Cerebellar nuclear complex (tissue), 1 donor: ENCODE measurements at regions not wholly inside any gene's neighbourhood (a gene's known extent, or its start where the extent isn't known, plus 50 kb on each side); places are given as distances from the start of the nearest gene placed in this dataset.
"Not testable (repeated sequence)": the region's sequence is repeated elsewhere in the genome, so short reads cannot be mapped to it uniquely, and the experiment has no call there.

ENCODE experiments used
- DNase-seq, 2 experiments: peaks; one replicate each; lab custom pipeline; 2025; lab: John Stamatoyannopoulos, UW

- DNase-seq = no peak
Measured at GRCh38 chr6:71053475-71053874, 96.6 kb upstream of the B3GAT2 start.

GRCh38 chr6:71056656-71057055 lies 99.8 kb upstream of the B3GAT2 start:
- no peak for DNase-seq

GRCh38 chr6:71066153-71066552 lies 109.3 kb upstream of the B3GAT2 start:
- DNase-seq = no peak

- no peak for DNase-seq
Measured at GRCh38 chr6:71067816-71068215, 111.0 kb upstream of the B3GAT2 start.

- DNase-seq = no peak
Measured at GRCh38 chr6:71072508-71072907, 115.6 kb upstream of the B3GAT2 start.

GRCh38 chr6:71077655-71078054 lies 120.8 kb upstream of the B3GAT2 start:
- DNase-seq = no peak

- no peak for DNase-seq
Measured at GRCh38 chr6:71079677-71080076, 122.8 kb upstream of the B3GAT2 start.

- DNase-seq = no peak
Measured at GRCh38 chr6:71080133-71080532, 123.3 kb upstream of the B3GAT2 start.

- DNase-seq = no peak
Measured at GRCh38 chr6:71080826-71081225, 124.0 kb upstream of the B3GAT2 start.

- DNase-seq = no peak
Measured at GRCh38 chr6:71082033-71082650, 125.3 kb upstream of the B3GAT2 start.

- no peak for DNase-seq
Measured at GRCh38 chr6:71083308-71083820, 126.5 kb upstream of the B3GAT2 start.

GRCh38 chr6:71088166-71088565 lies 131.3 kb upstream of the B3GAT2 start:
- no peak for DNase-seq

- no peak for DNase-seq
Measured at GRCh38 chr6:71090217-71090616, 133.4 kb upstream of the B3GAT2 start.

GRCh38 chr6:71091167-71091566 lies 134.3 kb upstream of the B3GAT2 start:
- no peak for DNase-seq

- DNase-seq = no peak
Measured at GRCh38 chr6:71091956-71092355, 135.1 kb upstream of the B3GAT2 start.

- DNase-seq = not testable (repeated sequence)
Measured at GRCh38 chr6:71097264-71097663, 140.4 kb upstream of the B3GAT2 start.

- no peak for DNase-seq
Measured at GRCh38 chr6:71099649-71100048, 142.8 kb upstream of the B3GAT2 start.

- no peak for DNase-seq
Measured at GRCh38 chr6:71103130-71103529, 146.3 kb upstream of the B3GAT2 start.

GRCh38 chr6:71103641-71104040 lies 146.8 kb upstream of the B3GAT2 start:
- no peak for DNase-seq

- DNase-seq = no peak
Measured at GRCh38 chr6:71106276-71106675, 149.4 kb upstream of the B3GAT2 start.

GRCh38 chr6:71107911-71108420 lies 151.1 kb upstream of the B3GAT2 start:
- DNase-seq = no peak

- no peak for DNase-seq
Measured at GRCh38 chr6:71114544-71114943, 157.7 kb upstream of the B3GAT2 start.

GRCh38 chr6:71114986-71115385 lies 158.1 kb upstream of the B3GAT2 start:
- DNase-seq = no peak

GRCh38 chr6:71119560-71119959 lies 162.7 kb upstream of the B3GAT2 start:
- no peak for DNase-seq
